ENCODE measurements at regions not wholly inside any gene's neighbourhood (a gene's known extent, or its start where the extent isn't known, plus 50 kb on each side); places are given as distances from the start of the nearest gene placed in this dataset.
A peak's percentile ranks its signal among the peaks of the same experiment; 100 is the strongest.

GRCh38 chr6:14187406-14187805 lies 69.8 kb downstream of the CD83 start:
- DNase-seq (ENCODE audit: low spot score) = no peak

GRCh38 chr6:14189074-14189473 lies 71.5 kb downstream of the CD83 start:
- no peak for DNase-seq (ENCODE audit: low spot score)

GRCh38 chr6:14190191-14190928 lies 72.8 kb downstream of the CD83 start:
- DNase-seq (ENCODE audit: low spot score) = no peak

- no peak for DNase-seq (ENCODE audit: low spot score)
Observed at GRCh38 chr6:14190929-14191224, 73.3 kb downstream of the CD83 start.

- DNase-seq (ENCODE audit: low spot score) = peak; percentile 60
Observed at GRCh38 chr6:14191761-14192160, 74.2 kb downstream of the CD83 start.

GRCh38 chr6:14192216-14192788 lies 74.7 kb downstream of the CD83 start:
- peak; percentile 14 for DNase-seq (ENCODE audit: low spot score)

GRCh38 chr6:14193524-14193923 lies 76.0 kb downstream of the CD83 start:
- no peak for DNase-seq (ENCODE audit: low spot score)

- no peak for DNase-seq (ENCODE audit: low spot score)
Observed at GRCh38 chr6:14194483-14194882, 76.9 kb downstream of the CD83 start.

- DNase-seq (ENCODE audit: low spot score) = peak; percentile 69
Observed at GRCh38 chr6:14194976-14195375, 77.4 kb downstream of the CD83 start.

- DNase-seq (ENCODE audit: low spot score) = no peak
Observed at GRCh38 chr6:14196026-14196425, 78.5 kb downstream of the CD83 start.

GRCh38 chr6:14197118-14197517 lies 79.5 kb downstream of the CD83 start:
- DNase-seq (ENCODE audit: low spot score) = no peak

GRCh38 chr6:14200047-14200446 lies 82.5 kb downstream of the CD83 start:
- DNase-seq (ENCODE audit: low spot score) = no peak

- no peak for DNase-seq (ENCODE audit: low spot score)
Observed at GRCh38 chr6:14202947-14203346, 85.4 kb downstream of the CD83 start.

GRCh38 chr6:14206391-14206790 lies 88.8 kb downstream of the CD83 start:
- no peak for DNase-seq (ENCODE audit: low spot score)

GRCh38 chr6:14207448-14207847 lies 89.9 kb downstream of the CD83 start:
- DNase-seq (ENCODE audit: low spot score) = no peak

- DNase-seq (ENCODE audit: low spot score) = no peak
Observed at GRCh38 chr6:14209000-14209399, 91.4 kb downstream of the CD83 start.

- DNase-seq (ENCODE audit: low spot score) = peak; percentile 18
Observed at GRCh38 chr6:14210077-14210476, 92.5 kb downstream of the CD83 start.

- peak; percentile 91 for DNase-seq (ENCODE audit: low spot score)
Observed at GRCh38 chr6:14210663-14211561, 93.3 kb downstream of the CD83 start.

- DNase-seq (ENCODE audit: low spot score) = peak; percentile 74
Observed at GRCh38 chr6:14211562-14211942, 94.0 kb downstream of the CD83 start.

GRCh38 chr6:14212020-14212419 lies 94.4 kb downstream of the CD83 start:
- DNase-seq (ENCODE audit: low spot score) = no peak

- no peak for DNase-seq (ENCODE audit: low spot score)
Observed at GRCh38 chr6:14212632-14213031, 95.1 kb downstream of the CD83 start.

- no peak for DNase-seq (ENCODE audit: low spot score)
Observed at GRCh38 chr6:14216946-14217684, 99.5 kb downstream of the CD83 start.
